ENCODE measurements at regions not wholly inside any gene's neighbourhood (a gene's known extent, or its start where the extent isn't known, plus 50 kb on each side); places are given as distances from the start of the nearest gene placed in this dataset.

- no peak for TF ChIP-seq THRA (CRISPR knock-in tag; IDR thresholded peaks at IDR 0.05; ENCODE audit: borderline replicate concordance)
Observed at GRCh38 chr2:71851094-71851750, 296.4 kb downstream of the CYP26B1 start (continued).

GRCh38 chr2:71850306-71850801, 297.3 kb downstream of the CYP26B1 start:
- no peak for DNase-seq (ENCODE audit: low spot score)
- no peak for TF ChIP-seq HINFP (CRISPR knock-in tag; IDR thresholded peaks at IDR 0.05; ENCODE audit: low read depth)
- no peak for TF ChIP-seq PAXIP1 (CRISPR knock-in tag; conservative IDR thresholded peaks at IDR 0.05)
- TF ChIP-seq GABPB1 (CRISPR knock-in tag; IDR thresholded peaks at IDR 0.05), result no peak
- no peak for TF ChIP-seq FOXC1 (CRISPR knock-in tag; IDR thresholded peaks at IDR 0.05; ENCODE audit: borderline replicate concordance)
- TF ChIP-seq ARNTL (CRISPR knock-in tag; IDR thresholded peaks at IDR 0.05), result no peak
- no peak for TF ChIP-seq XRCC5 (optimal IDR thresholded peaks at IDR 0.05; ENCODE audit: low read length)
- TF ChIP-seq ZNF878 (CRISPR knock-in tag; IDR thresholded peaks at IDR 0.05), result no peak
- no peak for TF ChIP-seq NFE2 (CRISPR knock-in tag; IDR thresholded peaks at IDR 0.05)
- TF ChIP-seq MXD4 (CRISPR knock-in tag; IDR thresholded peaks at IDR 0.05), result no peak
- no peak for TF ChIP-seq ZNF383 (CRISPR knock-in tag; IDR thresholded peaks at IDR 0.05; ENCODE audit: borderline replicate concordance)
- TF ChIP-seq GATA4 (IDR thresholded peaks at IDR 0.05; ENCODE audit: borderline replicate concordance, low read depth), result no peak
- TF ChIP-seq ZNF282 (IDR thresholded peaks at IDR 0.05; ENCODE audit: partially characterized antibody), result no peak
- no peak for TF ChIP-seq ZNF333 (CRISPR knock-in tag; IDR thresholded peaks at IDR 0.05; ENCODE audit: borderline replicate concordance)
- TF ChIP-seq HIC2 (CRISPR knock-in tag; IDR thresholded peaks at IDR 0.05; ENCODE audit: low read depth), result no peak

More at GRCh38 chr2:71850306-71850801, 297.3 kb downstream of the CYP26B1 start:
- CTCF ChIA-PET (ENCODE audit: low intra/inter-chr PET ratio, low total read pairs), result no interaction called here
- in situ Hi-C loops (cut with HindIII; ENCODE audit: extremely low pct_ligation_motif_present, low pct_unique_long_range_greater_than_20kb) (no loop called here), intact Hi-C loops (cut with micrococcal nuclease; ENCODE audit: unreplicated experiment) (no loop called here)
- Histone ChIP-seq H4K20me1 (ENCODE audit: insufficient read depth, low read length) (no peaks in the 10 kb centered on the region), H3K4me1 (ENCODE audit: insufficient read depth, low read length) (no peaks in the 10 kb centered on the region), H3K27ac (ENCODE audit: extremely low read length, insufficient read depth, low read length) (no peak overlapping the region), H3K9me3 (ENCODE audit: low read length) (no peaks in the 10 kb centered on the region), H3K4me3 (replicated peaks in 1 of 3; ENCODE audit: insufficient read depth in 1 of 3, low read depth in 2 of 3, low read length in 3 of 3) (no peak overlapping the region), H3K27me3 (ENCODE audit: control insufficient read depth in 1 of 2, insufficient read depth in 2 of 2, low read length in 2 of 2) (peaks cover 6 to 49% of the 10 kb centered on the region in 2 experiments; a peak in 4 of 5 replicates), H3K9ac (ENCODE audit: insufficient read depth, low read depth, low read length) (no peak overlapping the region), H3K4me2 (ENCODE audit: low read depth, low read length) (no peak overlapping the region), H3K79me2 (ENCODE audit: insufficient read depth, low read length) (no peaks in the 10 kb centered on the region), H3K36me3 (replicated peaks in 1 of 2; ENCODE audit: control insufficient read depth in 1 of 2, insufficient read depth in 2 of 2, low read length in 2 of 2) (no peaks in the 10 kb centered on the region), H2AFZ (ENCODE audit: low read length) (no peak overlapping the region)
- BruUV-seq (replicated peaks), result no TSS peak
- POLR2A ChIA-PET, result no interaction called here
- WGBS (ENCODE audit: low lambda C conversion rate), result 45% methylated on average over 8 of the region's 8 CpGs
- ATAC-seq (no peak), FAIRE-seq (no peak)

All from HepG2 (cell line).